NOMO-1 treated with dmso at 0.1 percent for 144 hours (cell line): ENCODE measurements at regions not wholly inside any gene's neighbourhood (a gene's known extent, or its start where the extent isn't known, plus 50 kb on each side); places are given as distances from the start of the nearest gene placed in this dataset.
"Not testable (repeated sequence)": the region's sequence is repeated elsewhere in the genome, so short reads cannot be mapped to it uniquely, and the experiment has no call there.

Experiments
- DNase-seq: peaks from one replicate; lab custom pipeline; 2025; ENCODE audit not compliant: unreplicated experiment; lab: John Stamatoyannopoulos, UW

DNA sequence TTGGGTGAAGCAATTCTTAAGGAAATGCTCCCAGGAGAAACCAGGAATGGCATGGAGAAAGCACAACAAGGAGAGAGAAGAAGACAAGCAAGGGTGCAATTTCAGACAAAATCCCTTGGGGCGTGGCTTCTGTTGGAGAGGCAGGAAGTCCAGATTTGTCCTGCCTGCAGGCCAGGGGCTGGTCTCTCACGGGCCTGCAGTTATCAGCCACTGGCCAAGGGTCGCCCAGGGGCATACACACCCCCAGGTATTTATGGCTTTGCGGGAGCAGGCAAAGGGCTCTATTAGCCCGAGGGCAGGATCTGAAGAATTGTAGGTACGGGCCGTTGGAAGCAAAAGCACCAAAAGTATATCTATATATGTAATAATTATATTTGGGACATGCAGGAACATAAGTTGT lies 87.7 kb downstream of the IYD start:
- DNase-seq: no peak

DNA sequence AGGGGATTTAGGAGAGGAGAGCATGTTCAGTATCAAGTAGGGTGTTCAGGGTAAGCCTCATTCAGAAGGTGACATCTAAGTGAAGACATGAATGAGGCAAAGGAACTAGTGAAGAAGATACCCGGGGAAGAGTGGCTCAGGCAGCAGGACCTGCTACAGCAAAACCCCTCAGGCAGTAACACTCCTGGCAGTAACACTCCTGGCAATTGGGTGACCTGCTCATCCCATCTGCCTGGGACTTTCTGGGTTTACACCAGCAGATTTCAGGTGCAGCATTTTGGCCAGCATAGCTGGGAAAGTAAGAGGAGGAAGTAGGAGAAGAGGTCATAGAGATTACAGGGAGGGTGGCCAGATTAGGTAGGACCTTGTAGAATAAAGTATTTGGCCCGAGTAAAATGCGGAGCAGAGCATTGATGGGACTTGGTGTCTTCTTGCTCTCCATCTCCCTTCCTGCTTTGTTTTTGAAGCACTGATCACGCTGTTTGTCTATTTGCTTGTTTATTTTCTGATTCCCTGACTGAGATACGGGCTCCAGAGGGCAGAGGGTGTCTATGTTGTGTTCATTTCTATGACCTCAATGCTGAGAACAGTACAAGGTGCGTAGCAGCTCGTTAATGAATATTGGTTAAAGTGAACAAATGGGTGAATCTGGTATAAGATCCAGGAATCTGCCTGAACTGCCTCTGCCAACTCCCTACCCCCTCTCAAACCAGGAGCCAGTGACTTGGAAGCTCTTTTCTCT lies 88.3 kb downstream of the IYD start:
- DNase-seq: no peak

DNA sequence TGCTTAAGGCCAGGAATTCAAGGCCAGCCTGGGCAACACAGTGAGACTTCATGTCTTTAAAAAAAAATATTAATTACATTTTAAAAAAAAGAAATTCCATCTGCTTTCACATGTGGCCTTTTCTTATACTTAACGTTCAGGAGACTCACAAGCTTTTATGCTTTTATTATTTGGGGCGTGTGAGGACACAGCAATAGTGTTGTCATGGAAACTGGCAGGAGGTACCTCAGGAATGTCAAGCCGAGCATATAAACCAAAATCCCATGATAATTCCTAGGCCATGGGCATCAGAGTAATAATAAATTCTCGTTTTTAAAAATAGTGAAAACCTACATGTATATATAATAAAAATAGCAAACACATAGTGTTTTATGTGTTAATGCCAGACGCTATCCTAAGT lies 89.8 kb downstream of the IYD start:
- DNase-seq: no peak

DNA sequence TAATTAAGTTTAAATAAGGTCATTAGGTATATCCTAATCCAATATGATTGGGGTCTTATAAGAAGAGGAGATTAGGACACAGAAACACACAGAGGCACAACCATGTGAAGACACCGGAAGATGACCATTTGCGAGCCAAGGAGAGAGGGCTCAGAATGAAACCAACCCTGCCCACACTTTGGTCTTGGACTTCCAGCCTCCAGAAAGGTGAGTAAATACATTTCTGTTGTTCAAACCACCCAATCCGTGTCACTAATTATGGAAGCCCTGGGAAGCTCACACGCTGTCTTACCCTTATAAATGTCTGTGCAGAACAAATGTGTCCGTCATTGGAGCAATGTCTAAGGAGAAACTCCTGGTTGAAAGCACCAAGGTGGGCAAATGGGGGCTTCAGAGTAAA lies 95.0 kb downstream of the IYD start:
- DNase-seq: no peak

DNA sequence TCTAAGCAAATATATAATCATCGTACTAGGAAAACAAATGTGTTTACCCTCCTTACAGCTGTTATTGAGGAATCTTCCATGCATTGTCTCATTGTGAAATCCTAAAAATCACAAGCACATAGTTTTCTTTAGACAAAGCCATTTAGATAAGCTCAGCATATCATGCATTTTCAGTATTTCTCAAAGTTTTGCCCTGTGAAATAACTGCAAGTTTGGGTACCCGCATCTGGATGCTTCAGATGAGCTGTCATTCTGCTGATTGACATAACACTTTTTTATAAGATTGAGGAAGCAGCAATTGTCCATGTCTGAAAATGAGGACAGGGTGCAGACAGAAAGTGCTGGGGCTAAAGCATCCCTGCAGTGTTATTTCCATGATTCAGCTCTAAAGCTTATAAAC lies 96.2 kb downstream of the IYD start:
- no peak for DNase-seq

DNA sequence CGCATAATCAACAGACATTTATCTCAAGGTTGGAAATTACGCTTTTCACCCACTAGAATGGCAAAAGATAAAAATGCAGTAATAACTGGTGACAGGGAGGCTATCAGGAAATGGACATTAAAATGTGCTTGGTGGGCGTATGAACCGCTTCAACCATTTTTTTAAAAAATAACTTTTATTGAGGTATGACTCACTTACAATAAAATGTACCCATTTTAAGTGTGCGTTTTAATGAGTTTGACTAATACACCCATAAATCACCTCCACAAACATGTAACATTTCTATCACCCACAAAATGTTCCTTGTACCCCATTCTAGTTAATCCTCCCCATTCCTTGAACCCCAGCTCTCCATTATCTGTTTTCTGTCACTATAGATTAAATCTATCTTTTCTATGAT lies 96.8 kb downstream of the IYD start:
- no peak for DNase-seq

DNA sequence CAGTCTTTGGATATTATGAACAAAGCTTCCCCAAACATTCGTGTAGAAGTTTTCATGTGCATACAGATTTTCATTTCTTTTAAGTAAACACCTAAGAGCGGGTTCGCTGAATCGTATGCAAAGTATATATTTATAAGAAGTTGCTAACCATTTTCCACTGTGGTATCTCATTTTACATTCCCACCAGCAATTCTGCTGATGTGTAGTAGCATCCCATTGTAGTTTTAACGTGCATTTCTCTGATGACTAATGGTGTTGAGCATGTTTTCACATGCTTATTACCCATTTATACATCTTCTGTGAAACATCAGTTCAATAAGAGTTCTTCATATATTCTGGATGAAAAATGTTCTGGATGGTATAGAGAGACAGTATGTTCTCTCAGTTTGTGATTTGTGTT lies 97.4 kb downstream of the IYD start:
- DNase-seq: no peak

DNA sequence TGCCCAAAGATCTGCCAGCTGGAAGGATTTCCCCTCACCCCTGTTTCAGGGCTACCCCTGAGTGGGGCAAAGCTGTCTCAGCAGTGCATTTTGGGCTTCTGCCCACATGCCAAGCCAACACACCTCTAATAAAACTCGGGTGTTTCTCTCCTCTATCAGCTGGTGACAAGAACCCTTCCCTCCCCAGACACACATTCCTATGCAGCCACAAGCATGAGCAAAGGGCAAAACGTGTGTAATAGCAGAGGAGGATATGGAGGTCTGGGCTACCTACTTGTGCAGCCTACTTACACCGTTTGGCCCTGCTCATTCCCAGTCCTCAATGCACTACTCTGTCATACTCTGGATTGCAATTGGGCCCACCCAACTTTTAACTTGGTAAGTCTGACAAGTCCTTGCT lies 101.3 kb downstream of the IYD start:
- no peak for DNase-seq

DNA sequence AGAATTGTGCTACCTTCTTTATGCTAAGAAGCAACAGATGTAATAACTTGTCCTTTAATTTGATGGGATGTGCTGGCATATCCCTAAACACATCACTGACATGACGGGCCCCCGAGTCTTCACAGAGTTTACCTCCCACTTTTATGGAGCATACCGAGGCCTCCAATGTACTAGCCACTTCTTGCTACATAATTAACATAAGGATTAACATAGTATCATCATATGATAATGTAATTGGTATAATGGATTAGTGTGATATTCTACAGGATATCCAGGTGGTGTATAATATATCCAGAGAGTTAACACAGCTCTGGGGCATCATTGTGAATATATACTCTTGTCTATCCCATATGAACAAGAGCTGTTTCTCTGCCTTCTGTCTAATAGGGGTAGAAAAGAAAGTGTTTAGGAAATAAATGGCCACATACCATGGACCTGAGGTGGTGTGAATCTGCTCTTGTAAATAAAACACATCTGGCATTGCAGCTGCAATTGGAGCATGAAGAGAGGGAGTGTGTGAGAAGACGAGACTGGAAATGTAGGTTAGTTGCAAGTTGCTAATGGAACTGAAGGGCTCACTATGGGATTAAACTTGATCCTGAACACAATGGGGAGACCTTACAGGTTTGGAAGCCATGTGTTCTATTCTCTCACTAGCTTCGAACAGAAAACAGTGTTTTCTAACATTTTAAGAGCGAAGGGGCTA lies 102.3 kb downstream of the IYD start:
- no peak for DNase-seq

DNA sequence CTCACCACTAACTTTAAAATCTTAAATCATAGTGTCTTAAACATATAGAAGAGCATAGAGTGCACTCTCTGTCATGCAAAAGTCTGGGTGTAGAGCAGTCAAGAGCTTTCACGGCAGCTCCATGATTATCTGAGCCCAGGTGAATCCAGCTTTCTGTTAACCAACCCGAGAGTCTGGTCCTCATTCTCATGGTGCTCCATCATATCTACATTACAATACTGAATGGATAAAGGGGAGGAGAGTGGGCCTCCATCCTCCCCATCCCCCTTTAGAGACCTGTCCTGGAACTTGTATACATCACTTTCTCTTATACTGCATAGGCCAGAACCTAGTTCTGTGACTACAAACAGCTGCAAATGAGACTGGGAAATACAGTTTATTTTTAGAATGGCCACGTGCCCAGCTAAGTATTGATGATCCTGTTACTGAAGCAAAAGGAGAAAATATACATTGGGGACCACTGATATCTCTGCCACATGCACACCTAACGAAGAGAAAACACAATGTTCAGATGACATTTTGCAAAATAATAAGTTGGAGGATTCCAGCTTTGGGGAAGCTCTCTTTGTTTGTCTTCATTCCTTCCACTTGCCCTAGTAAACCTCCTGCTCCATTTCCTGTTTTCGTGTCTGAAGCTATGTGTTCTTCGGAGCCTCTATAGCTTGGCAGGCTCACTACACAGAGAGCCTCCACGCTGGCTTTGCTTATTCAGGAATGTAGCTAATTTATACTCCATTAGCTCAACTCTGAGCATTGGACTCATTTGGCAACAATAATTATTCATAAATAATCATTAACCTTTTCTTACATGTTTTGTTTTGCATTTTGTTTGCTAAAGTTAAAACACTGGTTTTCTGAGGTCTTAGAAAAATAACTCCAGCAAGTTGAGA lies 110.1 kb downstream of the IYD start:
- DNase-seq: no peak

DNA sequence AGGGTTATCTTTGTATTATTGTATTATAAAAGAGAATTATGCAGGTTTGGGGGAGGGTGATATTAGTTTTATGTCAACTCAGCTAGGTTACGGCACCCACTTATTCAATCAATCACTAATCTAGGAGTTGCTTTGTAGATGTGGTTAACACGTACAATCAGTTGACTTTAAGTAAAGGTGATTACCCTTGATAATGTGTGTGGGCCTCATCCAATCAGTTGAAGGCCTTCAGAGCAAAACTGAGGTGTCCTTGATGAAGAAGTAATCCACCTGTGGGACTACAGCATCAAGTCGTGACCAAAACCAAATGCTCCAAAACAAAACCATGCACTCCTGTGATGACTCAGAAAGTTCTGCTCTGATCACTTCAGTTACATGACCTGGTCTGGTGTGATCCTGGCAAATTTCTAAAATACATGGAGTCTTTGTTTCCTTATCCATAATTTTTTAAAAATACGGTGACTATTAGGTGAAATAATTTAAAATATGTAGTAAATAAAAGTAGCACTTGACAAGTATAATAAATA lies 114.1 kb downstream of the IYD start:
- DNase-seq: no peak

DNA sequence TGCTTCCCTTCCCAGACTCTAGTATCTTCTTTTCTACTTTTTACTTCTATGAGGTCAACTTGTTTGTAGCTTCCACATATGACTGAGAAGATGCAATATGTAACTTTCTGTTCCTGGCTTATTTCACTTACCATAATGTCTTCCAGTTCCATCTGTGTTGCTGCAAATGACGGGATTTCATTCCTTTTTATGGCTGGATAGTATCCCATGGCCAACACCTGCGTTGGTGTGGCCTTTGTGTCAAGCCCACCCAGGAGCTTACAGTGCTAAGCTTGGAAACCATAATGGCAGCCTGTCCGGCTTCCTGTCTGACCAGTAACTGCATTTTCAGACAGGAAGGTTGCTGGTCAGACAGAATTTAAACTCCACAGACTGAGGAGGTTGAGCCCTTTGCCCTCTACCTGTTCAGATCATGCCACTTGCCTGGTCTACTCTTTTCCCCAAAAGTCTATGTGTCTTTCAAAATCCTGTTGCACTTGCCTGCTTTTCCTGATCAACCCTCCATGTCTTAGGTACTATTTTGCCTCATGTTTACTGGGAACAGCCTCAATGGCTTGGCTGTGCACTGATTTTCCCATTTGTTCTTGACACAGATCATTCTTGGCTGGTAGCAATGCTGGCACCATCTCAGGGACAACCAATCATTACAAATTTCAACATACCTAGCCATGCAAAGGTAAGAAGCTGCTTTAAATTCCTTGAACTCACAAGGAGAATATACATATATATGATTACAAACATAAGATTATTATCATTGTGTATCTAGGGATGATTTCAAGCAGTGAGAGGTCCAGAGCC lies 114.3 kb upstream of the PLEKHG1 start:
- DNase-seq: no peak

DNA sequence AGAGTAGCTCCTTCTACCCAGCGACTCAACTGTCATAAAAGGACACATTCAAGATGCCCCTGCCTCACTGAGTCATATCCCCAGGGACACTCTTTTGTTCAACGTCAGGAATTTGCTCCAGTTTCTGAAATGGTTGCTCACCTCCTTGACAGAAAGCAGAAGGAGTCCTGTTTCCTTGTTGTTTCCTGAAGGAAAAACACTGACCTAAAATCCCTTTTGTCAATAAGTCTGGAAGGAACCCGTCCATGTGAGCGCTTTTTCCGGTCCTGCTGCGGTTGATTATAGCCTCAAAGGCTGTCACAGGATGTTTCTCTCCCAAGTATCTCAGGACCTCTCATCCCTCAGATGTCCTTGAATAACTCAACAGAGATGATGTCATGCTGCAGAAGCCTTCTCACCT lies 113.6 kb upstream of the PLEKHG1 start:
- DNase-seq: no peak

DNA sequence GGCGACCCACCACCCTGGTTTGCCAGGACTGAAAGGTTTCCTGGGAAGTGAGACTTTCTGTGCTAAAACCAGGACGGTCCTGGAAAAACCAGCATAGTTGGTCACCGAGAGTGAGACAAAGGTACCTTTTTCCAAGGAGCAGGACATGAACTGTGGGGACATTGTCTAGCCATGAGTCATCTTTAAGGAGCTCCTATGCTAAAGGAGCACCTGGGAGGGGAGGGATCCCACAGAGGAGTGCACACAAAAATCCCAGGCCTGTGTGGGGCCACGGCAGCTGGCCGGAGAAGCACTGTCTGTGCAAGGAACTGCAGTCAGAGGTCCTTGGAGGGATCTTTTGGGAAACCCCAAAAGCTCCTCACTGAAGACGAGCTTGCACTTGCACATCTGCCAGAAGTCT lies 109.1 kb upstream of the PLEKHG1 start:
- DNase-seq: no peak

DNA sequence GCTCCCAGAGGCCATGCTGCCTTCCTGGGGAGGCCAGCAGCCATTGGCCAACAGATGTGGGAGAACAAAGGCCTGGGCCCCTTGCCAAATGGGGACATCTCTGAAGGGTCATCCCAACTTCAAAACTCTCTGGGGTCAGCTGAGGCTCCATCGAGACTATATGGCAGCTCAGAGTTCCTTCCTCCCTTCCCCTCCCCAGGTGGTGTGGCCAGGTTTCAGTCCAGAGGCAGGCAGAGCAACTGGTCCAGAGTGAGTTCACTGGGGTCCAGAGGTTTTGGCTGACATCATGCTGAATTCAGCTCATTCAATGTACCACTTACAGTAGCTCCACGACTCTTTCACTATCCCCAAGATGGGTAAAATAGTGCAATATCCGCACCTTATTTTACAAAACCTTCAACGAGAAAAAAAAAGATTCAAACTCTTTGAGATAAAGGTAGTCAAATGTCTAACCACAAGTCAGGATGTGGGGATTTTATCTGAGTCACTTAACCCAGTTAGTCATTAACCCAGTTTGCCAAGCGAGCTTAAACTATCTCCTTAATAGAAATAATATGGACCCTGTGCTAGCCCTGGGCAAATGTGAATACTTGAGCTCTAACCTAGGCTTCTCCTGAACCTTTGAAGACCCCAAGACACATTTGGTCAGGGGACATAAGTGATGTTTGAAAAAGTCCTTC lies 108.4 kb upstream of the PLEKHG1 start:
- DNase-seq: no peak

DNA sequence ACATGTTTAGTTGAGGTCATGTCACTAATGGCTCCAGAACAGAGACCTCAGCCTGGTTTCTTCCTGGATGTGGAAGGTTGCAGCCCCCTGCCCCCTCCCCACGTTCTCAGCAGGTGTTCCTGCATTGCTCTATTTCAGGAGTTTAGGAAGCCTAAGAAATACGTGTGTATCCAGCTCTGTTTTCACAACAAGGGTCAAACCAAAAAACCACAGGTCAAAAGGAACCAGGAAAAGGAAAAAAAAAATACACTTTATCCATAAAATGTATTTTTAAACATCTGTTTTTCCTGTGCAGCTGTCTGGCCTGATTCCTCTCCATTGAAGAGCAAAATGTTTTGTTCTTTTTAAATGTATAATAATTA lies 107.9 kb upstream of the PLEKHG1 start:
- no peak for DNase-seq

DNA sequence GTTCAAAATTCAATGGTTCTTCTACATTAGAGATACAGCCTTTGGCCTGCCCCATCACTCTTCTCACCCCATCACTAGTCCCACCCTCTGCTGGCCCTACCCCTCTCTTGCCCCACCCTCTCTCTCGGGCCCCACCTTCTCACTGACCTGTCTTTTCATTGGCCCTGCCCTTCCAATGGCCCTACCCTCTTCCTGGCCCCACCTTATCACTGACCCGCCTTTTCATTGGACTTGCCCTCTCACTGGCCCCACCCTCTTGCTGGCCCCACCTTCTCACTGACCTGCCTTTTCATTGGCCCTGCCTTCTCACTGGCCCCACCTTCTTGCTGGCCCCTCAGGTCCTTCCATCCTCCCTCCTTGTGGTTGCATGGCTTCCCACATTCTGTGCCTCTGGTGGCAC lies 107.2 kb upstream of the PLEKHG1 start:
- no peak for DNase-seq

DNA sequence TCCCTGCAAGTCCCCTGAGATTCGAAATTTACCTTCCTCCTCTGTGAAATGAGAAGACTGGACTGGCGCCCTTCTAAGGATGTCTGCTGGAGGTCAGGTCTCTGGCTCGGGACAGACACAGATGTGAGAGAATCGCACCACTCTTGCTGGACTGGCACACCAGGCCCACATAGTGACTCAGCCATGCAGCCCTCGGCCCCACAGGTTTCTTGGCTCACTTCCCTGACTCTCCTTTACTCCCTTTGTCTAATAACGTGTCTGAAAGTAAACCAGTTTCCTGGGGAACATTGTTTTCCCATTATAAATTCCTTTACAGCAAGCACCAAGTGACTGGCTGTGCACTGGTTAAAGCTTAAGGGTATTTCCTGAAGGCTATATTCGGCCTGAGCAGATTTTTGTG lies 106.7 kb upstream of the PLEKHG1 start:
- DNase-seq: no peak

DNA sequence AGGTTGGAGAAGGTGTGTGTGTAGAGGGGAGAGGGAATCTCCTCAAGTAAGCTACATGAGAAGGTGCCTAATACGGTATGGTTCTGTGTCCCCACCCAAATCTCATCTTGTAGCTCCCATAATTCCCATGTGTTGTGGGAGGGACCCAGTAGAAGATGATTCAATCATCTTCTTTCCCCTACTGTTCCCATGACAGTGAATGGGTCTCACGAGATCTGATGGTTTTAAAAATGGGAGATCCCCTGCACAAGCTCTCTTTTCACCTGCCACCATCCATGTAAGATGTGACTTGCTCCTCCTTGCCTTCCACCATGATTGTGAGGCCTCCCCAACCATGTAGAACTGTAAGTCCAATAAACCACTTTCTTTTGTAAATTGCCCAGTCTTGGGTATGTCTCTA lies 106.1 kb upstream of the PLEKHG1 start:
- not testable (repeated sequence) for DNase-seq

DNA sequence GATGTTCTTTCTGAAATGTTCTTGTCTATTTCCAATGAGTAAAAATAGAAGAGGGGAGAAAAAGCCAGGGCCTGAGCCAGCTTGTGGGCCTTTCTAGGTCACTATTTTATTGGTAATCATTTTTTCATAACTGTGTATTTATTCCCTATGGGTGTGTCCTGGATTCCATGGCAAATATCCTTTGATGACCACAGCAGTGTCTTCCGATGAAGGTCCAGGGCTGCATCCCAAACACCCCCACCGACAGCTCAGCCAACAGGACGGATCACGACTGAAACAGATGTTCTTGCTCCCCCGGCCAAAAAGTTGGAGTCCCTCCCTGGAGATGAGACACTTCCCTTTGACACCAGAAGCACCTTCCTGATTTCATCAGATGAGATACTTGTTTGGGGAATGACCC lies 105.4 kb upstream of the PLEKHG1 start:
- DNase-seq: no peak
